HG02798 (cell line): ENCODE measurements at regions not wholly inside any gene's neighbourhood (a gene's known extent, or its start where the extent isn't known, plus 50 kb on each side); places are given as distances from the start of the nearest gene placed in this dataset.
"Not testable (repeated sequence)": the region's sequence is repeated elsewhere in the genome, so short reads cannot be mapped to it uniquely, and the experiment has no call there.

Experiments used
- ATAC-seq: cut with Tn5 transposase; IDR thresholded peaks from one replicate; pipeline ENCODE4 v1.9.1; 2021; ENCODE audit warnings: mild to moderate bottlenecking; ENCODE audit not compliant: unreplicated experiment, poor library complexity

DNA sequence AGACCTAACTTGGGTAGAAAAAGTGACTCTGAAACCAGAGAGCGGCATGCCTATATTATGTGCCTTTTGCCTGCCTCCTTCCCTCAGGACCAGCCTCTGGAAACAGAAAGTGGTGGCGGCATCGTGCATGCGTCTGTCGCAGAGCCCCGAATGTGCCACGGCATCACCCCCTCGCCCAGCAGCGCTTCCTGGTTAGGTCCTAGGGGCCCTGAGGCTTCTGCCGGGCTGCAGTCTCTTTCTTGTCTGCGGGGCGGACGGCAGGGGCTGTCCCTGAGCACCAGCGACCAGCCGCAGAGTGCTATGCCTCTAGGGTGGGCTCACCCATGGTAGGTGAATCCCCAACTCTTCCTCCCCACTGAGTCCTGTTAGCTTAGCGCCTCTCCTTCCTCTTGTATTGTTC lies 68.7 kb downstream of the VSIG4 start:
- no peak for ATAC-seq

DNA sequence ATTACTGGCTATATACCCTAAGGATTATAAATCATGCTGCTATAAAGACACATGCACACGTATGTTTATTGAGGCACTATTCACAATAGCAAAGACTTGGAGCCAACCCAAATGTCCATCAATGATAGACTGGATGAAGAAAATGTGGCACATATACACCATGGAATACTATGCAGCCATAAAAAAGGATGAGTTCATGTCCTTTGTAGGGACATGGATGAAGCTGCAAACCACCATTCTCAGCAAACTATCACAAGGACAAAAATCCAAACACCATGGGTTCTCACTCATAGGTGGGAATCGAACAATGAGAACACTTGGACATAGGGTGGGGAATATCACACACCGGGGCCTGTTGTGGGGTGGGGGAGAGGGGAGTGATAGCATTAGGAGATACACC lies 72.7 kb downstream of the VSIG4 start:
- not testable (repeated sequence) for ATAC-seq

- no peak for ATAC-seq
Measured at GRCh38 chrX:65961714-65962113, 78.2 kb downstream of the VSIG4 start.

DNA sequence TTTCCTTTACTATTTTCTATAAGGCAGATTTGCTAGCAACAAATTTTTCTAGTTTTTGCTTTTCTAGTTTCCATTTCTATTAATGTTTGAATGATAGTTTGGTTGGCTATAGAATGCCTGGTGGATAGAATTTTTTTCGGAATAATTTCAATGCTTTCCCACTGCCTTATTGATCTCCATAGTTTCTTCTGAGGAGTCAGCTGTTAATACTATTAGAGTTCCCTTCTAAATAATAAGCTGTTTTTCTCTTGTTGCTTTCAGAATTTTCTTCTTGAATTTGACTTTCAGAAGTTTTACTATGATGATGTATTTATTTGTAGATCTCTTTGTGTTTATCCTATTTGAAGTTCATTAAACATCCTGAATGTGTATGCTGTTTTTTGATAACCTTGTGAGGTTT lies 91.8 kb downstream of the VSIG4 start:
- ATAC-seq = no peak

- no peak for ATAC-seq
Measured at GRCh38 chrX:65941775-65942174, 98.1 kb downstream of the VSIG4 start.

- ATAC-seq = no peak
Measured at GRCh38 chrX:65933085-65933589, 106.7 kb downstream of the VSIG4 start.

- no peak for ATAC-seq
Measured at GRCh38 chrX:65932173-65933084, 107.5 kb downstream of the VSIG4 start.

DNA sequence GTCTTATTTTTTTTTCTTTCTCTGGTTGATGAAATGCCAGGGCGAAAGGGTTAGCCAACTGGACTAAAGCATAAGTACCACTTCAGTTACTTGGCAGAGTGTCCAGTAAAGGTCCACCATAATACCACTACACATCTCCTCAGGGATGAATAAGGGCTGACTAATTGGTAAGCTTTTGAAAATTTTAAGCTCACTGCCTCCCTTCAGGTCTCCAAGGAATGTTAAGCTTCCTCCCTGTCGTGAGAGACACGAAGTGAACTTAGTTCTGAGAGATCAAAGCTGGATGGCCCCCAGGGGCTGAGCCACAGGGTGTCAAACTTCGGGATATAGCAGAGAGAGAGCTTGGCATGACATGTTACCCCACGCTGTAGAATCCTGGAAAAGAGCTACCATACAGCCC lies 111.4 kb downstream of the VSIG4 start:
- no peak for ATAC-seq

DNA sequence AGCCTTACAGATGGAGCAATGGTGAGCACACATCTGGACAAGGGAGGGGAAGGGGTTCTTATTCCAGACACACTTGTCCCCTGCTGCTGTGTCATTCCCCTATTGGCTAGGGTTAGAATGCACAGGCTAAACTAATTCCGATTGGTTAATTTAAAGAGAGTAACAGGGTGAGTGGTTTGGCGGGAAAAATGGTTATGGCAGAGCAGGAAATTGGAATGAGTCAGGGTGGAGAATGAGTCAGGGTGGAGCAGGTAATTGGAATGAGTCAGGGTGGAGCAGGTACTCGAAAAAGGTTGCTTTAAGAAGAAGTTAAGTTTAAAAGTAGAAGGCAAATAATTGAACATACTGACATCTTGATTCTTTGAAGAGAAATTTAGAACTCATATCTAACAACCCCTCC lies 112.5 kb downstream of the VSIG4 start:
- ATAC-seq = not testable (repeated sequence)

DNA sequence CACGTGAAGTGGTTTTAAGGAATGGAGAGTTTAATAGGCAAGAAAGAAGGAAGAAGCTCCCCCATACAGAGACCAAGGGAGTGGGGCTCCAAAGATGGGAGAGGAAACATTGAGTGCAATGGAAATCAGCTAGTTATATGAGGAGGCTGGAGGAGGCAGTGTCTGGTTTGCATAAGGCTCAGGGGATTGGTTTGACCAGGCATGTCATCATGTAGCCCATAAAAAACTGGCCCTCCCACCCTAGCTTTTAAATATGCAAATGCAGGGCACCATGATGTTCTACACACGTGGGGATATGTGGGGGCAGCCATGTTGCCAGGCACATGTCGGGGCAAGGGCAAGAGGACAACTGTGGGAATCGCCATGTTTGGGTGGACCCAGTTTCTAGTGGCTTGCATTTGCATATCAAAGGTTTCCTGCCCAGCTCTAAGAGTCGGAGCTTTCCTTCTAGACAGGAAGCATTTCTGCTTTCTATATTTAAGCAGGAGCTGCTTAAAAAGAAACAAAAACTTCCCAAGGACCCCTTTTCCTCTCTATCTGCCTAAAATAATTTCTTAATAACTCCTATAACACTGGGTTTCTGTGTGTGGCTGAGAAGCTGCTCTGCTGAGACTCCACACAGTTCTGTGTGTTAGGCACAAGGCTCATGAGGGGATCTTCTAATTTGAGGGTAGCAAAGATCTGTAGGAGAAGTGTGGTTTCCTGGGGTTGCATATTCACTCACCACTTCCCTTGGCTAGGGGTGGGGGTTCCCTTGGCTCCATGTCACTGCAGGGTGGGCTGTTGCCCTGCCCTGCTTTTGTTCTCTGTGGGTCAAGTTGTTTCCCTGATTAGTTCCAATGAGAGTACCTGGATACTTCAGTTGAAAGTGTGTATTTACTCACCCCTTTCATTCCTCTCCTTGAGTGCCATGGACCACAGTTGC lies 113.5 kb downstream of the VSIG4 start:
- peak; percentile 66 for ATAC-seq

DNA sequence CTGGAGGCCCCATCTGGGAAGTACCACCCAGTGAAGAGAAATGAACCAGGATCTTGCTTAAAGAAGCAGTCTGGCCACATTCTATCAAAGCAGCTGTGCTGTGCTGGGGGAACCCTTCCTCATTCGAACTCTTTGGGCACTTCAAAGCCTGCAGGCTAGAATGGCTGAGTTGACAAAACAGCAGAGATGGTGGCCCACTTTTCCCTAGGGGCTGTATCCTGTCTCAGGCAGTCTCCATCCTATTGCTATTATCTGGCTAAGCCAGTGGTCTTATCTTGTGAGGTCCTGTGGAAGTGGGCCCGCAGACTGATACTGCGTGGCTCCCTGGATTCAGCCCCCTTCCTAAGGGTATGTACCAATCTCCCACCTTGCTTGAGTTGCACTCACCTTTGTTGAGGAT lies 114.3 kb downstream of the VSIG4 start:
- ATAC-seq = no peak

GRCh38 chrX:65925005-65925404 lies 114.9 kb downstream of the VSIG4 start:
- ATAC-seq = no peak

DNA sequence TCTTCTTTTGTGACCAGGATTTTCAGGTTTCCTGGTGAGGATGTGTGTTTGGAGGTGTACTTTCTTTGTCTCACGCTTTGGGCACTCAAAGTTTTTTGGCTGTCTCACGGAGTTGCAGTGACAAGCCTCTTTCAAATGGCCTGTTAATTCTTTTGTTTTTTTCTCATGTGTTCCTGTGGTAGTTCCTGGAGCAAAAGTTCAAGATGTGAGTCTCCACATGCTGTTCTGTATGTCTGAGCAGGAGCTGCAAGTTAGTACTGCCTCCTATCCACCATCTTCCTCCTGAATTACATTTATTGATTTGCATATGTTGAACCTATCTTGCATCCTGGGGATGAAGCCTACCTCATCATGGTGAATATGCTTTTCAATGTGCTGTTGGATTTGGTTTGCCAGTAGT lies 118.5 kb downstream of the VSIG4 start:
- no peak for ATAC-seq

DNA sequence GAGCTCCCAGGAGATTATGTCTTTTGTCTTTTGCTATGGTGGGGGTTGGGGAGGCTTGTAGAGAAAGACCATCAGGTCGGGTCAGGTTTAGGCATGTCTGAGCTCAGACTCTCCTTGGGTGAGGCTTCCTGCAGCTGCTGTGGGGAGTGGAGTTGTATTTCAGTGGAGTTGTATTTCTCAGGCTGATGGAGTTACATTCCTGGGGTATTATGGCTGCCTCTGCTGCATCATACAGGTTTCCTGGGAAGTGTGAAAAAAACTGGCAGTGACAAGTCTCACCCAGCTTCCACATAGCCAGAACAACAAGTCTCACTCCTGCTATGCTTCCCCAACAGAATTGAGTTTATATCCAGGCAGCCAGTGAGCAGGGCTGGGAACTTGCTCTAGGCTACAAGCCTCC lies 119.3 kb downstream of the VSIG4 start:
- ATAC-seq = no peak

GRCh38 chrX:65910899-65911298 lies 129.0 kb downstream of the VSIG4 start:
- no peak for ATAC-seq

DNA sequence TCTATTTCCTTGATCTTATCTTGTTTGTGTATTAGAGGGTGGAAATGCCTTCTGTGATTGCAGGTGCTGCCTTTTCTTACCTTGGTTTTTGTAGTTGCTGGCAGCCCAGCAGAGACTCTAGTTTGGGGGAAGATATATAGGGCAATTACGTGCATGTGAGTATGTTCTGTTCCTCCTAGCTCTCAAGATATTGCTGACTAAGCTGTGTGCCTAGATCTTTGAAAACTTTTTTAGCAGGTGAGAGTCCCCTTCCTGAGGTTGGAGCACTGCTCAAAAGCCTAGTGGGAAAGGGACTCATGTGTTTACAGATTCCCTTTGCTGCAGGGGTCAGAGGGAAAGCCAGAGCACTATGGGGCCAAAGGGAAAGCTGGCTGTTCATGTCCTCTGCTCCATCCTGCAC lies 136.1 kb downstream of the VSIG4 start:
- no peak for ATAC-seq

DNA sequence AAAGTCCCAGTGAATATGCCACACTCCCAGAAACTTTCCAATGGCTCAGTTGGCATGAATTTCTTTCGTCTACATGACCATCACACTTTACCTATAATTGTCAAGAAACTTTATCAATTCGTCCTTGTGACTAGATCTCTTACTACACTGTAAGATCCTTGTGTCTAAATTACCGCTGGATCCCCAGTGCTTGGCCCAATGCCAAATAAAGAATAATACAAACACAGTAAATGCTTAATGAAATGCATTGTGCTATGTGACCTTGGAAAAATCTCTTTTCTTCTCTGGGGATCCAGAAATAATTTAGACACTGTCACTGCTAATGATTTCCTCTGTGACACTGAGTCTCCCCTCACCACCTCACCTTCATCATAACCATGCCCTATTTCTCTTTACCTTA lies 137.9 kb downstream of the VSIG4 start:
- no peak for ATAC-seq

GRCh38 chrX:65900850-65901844 lies 138.7 kb downstream of the VSIG4 start:
- no peak for ATAC-seq

DNA sequence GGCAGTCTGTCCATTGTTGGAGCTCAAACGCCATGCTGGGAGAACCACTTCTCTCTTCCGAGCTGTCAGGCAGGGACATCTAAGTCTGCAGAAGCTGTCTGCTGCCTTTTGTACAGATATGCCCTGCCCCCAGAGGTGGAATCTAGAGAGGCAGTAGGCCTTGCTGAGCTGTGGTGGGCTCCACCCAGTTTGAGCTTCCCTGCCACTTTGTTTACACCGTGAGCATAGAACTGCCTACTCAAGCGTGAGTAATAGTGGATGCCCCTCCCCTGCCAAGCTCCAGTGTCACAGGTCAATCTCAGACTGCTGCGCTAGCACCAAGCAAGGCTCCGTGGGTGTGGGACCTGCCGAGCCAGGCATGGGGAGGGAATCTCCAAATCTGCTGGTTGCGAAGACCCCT lies 145.7 kb downstream of the VSIG4 start:
- no peak for ATAC-seq

GRCh38 chrX:65891817-65892216 lies 148.1 kb downstream of the VSIG4 start:
- not testable (repeated sequence) for ATAC-seq
